ENCODE measurements at regions not wholly inside any gene's neighbourhood (a gene's known extent, or its start where the extent isn't known, plus 50 kb on each side); places are given as distances from the start of the nearest gene placed in this dataset.

DNA sequence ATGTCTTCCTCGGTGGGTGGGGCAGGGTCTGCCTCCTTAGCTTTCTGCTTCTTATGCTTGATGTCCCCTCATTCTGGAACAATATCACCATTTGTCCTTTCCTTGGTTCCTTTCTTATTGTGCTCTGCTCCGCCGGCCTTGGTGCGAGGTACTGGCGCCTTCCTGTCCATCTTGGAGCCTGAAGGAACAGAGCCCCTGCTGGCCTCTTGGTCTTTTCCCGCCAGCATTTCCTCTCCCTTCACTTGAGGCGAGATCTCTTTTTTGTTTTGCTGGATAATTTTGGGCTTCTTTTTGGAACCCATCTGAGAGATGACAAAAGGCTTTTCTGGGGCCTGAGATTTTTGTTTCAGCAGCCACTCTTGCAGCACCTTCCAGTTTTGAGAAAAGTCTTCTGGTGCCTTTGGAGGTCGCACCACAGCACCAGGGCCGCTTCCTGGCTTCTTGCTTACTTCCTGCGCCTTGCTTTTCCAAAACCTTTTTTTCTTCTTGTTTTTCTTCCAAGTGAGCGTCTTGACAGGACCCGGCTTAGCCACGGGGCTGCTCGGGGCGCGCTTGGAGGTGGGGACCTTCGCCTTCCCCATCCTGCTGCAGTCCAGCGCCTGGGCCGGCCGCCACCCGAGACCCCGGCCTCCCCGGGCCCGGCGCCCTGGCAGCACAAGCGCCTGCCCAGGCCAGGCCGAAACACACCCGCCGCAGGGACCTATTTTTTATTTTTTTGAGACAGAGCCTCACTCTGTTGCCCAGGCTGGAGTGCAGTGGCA lies 127.1 kb downstream of the KLF13 start:
- no peak for TF ChIP-seq CTCF (conservative IDR thresholded peaks at IDR 0.05; ENCODE audit: low read depth, low read length)
- TF ChIP-seq EZH2 (IDR thresholded peaks at IDR 0.05; ENCODE audit: low read length, unreplicated experiment), result no peak
- TF ChIP-seq EZH2phosphoT487 (IDR thresholded peaks at IDR 0.05; ENCODE audit: borderline replicate concordance, low read length), result no peak

All from PC-3 (cell line).